Skeletal muscle tissue (tissue), 3 donors: ENCODE measurements at regions not wholly inside any gene's neighbourhood (a gene's known extent, or its start where the extent isn't known, plus 50 kb on each side); places are given as distances from the start of the nearest gene placed in this dataset.

ENCODE experiments used
- H3K27ac ChIP-seq: one replicate; pipeline ENCODE4 v1.7.0; 2013; ENCODE audit warnings: mild to moderate bottlenecking, low read depth, low read length, inconsistent platforms
- H3K27me3 ChIP-seq, 3 donors: one replicate each; pipeline ENCODE4 v1.7.0; 2013; ENCODE audit warnings: low read length in 3 of 3; ENCODE audit not compliant: control insufficient read depth in 3 of 3, insufficient read depth in 3 of 3
- H3K36me3 ChIP-seq, 3 donors: one replicate each; pipeline ENCODE4 v1.7.0; 2013; ENCODE audit warnings: low read length in 3 of 3; ENCODE audit not compliant: control insufficient read depth in 3 of 3, insufficient read depth in 3 of 3
- H3K4me1 ChIP-seq, 3 donors: one replicate each; pipeline ENCODE4 v1.7.0; 2013; ENCODE audit warnings: low read length in 3 of 3, mild to moderate bottlenecking in 3 of 3; ENCODE audit not compliant: control insufficient read depth in 3 of 3, insufficient read depth in 3 of 3
- H3K4me3 ChIP-seq, 3 donors: one replicate each; pipeline ENCODE4 v1.7.0; 2013; ENCODE audit warnings: low read length in 3 of 3
- H3K9ac ChIP-seq, 3 donors: one replicate each; pipeline ENCODE4 v1.7.0; 2013; ENCODE audit warnings: low read length in 3 of 3, mild to moderate bottlenecking in 3 of 3, moderate library complexity in 2 of 3, low read depth in 1 of 3
- H3K9me3 ChIP-seq, 3 donors: one replicate each; pipeline ENCODE4 v1.7.0; 2013; ENCODE audit warnings: low read length in 3 of 3; ENCODE audit not compliant: control insufficient read depth in 3 of 3
- donor health status: Osteomylitis.

DNA sequence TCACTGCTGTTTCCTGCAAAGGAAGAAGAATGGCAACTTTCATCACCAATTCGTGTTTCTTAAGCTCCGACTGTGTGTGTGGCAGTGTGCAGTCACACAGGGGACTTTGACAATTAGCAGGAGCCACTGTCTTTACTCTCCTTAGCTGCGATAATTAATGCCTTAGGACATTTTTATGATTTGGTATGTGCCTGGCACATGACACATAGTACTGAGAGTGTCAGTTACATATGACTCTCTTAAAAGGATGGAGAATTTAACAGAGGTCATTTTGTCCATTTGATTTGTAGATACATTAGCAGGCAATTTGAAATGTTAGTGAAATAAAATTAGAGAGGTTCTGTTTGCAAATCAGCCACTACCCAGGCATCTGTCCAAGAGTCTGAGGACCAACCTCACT, 128.9 kb upstream of the VEPH1 start:
- no peak overlapping the region for H3K27ac ChIP-seq
- H3K9ac ChIP-seq = no peak overlapping the region
- no peak overlapping the region for H3K4me3 ChIP-seq
- H3K27me3 ChIP-seq = peaks cover 0 to 5% (median 3%) of the 10 kb centered on the region in 3 donors
- no peaks in the 10 kb centered on the region for H3K36me3 ChIP-seq
- no peaks in the 10 kb centered on the region for H3K4me1 ChIP-seq
- no peaks in the 10 kb centered on the region for H3K9me3 ChIP-seq

GRCh38 chr3:157631478-157631877, 128.3 kb upstream of the VEPH1 start:
- H3K9me3 ChIP-seq = no peaks in the 10 kb centered on the region
- H3K4me3 ChIP-seq = no peak overlapping the region
- H3K4me1 ChIP-seq = no peaks in the 10 kb centered on the region

DNA sequence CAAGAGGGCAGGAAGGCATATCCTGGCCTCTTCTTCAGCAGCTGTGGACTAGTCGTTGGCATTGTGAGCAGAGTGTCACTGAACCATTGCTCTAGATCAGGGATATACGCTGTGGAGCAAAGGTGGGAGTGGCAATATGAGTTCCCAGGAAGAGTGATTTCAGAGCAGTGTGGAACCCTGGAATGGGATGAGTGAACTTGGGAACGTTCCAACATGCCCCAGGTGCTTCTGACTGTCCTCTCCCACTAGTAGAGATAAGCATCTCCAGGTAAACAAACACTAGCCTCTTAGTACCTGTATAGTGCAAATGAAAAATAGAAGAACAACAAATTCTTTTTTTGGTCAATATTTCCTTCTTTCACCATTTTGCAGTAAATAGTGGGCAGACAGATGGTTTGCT, 123.6 kb upstream of the VEPH1 start:
- Histone ChIP-seq H3K9ac (no peak overlapping the region), H3K36me3 (no peaks in the 10 kb centered on the region), H3K4me3 (no peak overlapping the region), H3K9me3 (no peaks in the 10 kb centered on the region), H3K4me1 (no peaks in the 10 kb centered on the region), H3K27ac (no peak overlapping the region), H3K27me3 (peaks cover 0 to 3% (median 1%) of the 10 kb centered on the region in 3 donors)

More at GRCh38 chr3:157631478-157631877, 128.3 kb upstream of the VEPH1 start:
- Histone ChIP-seq H3K27ac (no peak overlapping the region), H3K9ac (no peak overlapping the region), H3K36me3 (no peaks in the 10 kb centered on the region), H3K27me3 (peaks cover 0 to 5% (median 3%) of the 10 kb centered on the region in 3 donors)

- no peaks in the 10 kb centered on the region for H3K36me3 ChIP-seq
- H3K27me3 ChIP-seq = no peaks in the 10 kb centered on the region
- no peak overlapping the region for H3K27ac ChIP-seq
- H3K4me3 ChIP-seq = no peak overlapping the region
- no peak overlapping the region for H3K9ac ChIP-seq
- H3K9me3 ChIP-seq = no peaks in the 10 kb centered on the region
- no peaks in the 10 kb centered on the region for H3K4me1 ChIP-seq
Observed at GRCh38 chr3:157624801-157625200, 121.6 kb upstream of the VEPH1 start.

GRCh38 chr3:157618886-157619285, 115.7 kb upstream of the VEPH1 start:
- no peak overlapping the region for H3K27ac ChIP-seq
- no peaks in the 10 kb centered on the region for H3K27me3 ChIP-seq
- H3K9me3 ChIP-seq = no peaks in the 10 kb centered on the region
- no peak overlapping the region for H3K4me3 ChIP-seq
- H3K4me1 ChIP-seq = no peaks in the 10 kb centered on the region
- H3K9ac ChIP-seq = no peak overlapping the region
- no peaks in the 10 kb centered on the region for H3K36me3 ChIP-seq

DNA sequence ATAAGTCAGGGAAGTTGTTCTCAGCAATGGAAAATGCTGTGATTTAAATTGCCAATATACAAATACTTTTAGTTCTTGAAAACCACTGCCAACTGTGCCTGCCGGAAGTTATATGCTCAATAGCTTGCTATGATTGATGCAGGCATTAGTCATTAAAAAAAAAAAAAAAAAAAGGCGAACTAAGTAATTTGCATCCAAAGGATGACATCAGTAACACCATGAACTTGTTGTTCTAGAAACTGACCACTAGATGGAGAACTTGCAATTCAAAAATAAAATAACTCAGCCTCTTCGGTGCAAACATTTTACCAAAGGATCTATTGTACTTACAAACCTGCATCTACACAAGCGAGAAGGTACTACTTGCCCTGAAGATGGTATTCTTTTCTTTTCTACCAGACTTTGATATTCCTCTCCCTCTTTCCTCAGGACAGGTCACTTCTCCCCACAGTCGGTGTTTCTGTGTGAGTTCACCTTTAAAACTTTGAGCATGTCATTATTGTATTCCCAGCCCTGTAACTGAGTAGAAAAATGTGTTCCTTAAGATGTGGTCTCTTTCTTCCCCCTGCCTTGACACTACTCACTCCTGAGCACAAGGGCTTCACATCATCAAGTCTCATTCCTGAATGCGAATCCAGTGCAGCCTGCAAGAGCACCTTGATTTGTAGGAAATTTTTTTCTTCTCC, 115.0 kb upstream of the VEPH1 start:
- Histone ChIP-seq H3K27me3 (no peaks in the 10 kb centered on the region), H3K4me1 (no peaks in the 10 kb centered on the region), H3K9ac (no peak overlapping the region), H3K36me3 (no peaks in the 10 kb centered on the region), H3K4me3 (no peak overlapping the region), H3K27ac (no peak overlapping the region), H3K9me3 (no peaks in the 10 kb centered on the region)

- no peaks in the 10 kb centered on the region for H3K36me3 ChIP-seq
- no peaks in the 10 kb centered on the region for H3K27me3 ChIP-seq
- no peak overlapping the region for H3K27ac ChIP-seq
- H3K9ac ChIP-seq = no peak overlapping the region
- H3K4me1 ChIP-seq = no peaks in the 10 kb centered on the region
- no peaks in the 10 kb centered on the region for H3K9me3 ChIP-seq
- no peak overlapping the region for H3K4me3 ChIP-seq
Observed at GRCh38 chr3:157614896-157615295, 111.7 kb upstream of the VEPH1 start.

DNA sequence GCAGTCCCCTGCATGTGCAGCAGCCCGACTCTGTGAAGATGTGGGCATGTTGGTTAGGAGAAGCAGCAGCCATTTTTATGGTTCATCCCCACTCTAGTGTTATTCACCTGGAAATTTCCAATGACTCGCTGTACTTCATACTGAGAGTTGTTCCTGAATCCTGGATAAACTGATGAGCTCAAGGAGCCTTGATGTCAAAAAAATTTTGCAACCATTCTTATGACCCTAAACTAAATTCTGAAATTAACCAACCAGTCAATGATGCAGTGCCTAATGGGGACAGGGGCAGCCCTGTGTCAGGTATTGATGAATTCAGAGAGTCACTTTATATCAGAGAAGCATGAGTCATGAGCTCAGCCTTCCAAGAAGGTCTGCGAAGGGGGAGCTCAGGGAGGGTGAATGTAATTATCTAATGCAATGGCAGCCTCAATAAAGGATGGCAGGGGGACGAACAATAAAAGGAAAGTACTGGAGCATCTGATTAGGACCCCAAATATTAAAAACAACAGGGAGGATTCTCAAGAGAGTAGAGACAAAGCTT, 108.4 kb upstream of the VEPH1 start:
- no peaks in the 10 kb centered on the region for H3K36me3 ChIP-seq
- H3K4me1 ChIP-seq = no peaks in the 10 kb centered on the region
- no peak overlapping the region for H3K9ac ChIP-seq
- H3K4me3 ChIP-seq = no peak overlapping the region
- H3K9me3 ChIP-seq = no peaks in the 10 kb centered on the region
- no peaks in the 10 kb centered on the region for H3K27me3 ChIP-seq
- H3K27ac ChIP-seq = no peak overlapping the region

- Histone ChIP-seq H3K4me3 (no peak overlapping the region), H3K9ac (no peak overlapping the region), H3K27me3 (no peaks in the 10 kb centered on the region), H3K27ac (no peak overlapping the region), H3K4me1 (no peaks in the 10 kb centered on the region), H3K36me3 (no peaks in the 10 kb centered on the region), H3K9me3 (no peaks in the 10 kb centered on the region)
Observed at GRCh38 chr3:157610876-157611535, 107.8 kb upstream of the VEPH1 start.

GRCh38 chr3:157607826-157608405, 104.7 kb upstream of the VEPH1 start:
- no peaks in the 10 kb centered on the region for H3K4me1 ChIP-seq
- H3K36me3 ChIP-seq = no peaks in the 10 kb centered on the region
- H3K27me3 ChIP-seq = no peaks in the 10 kb centered on the region
- H3K4me3 ChIP-seq = no peak overlapping the region
- no peak overlapping the region for H3K27ac ChIP-seq
- H3K9ac ChIP-seq = no peak overlapping the region
- H3K9me3 ChIP-seq = no peaks in the 10 kb centered on the region
